NCI-H460 (cell line): ENCODE measurements at regions not wholly inside any gene's neighbourhood (a gene's known extent, or its start where the extent isn't known, plus 50 kb on each side); places are given as distances from the start of the nearest gene placed in this dataset.

Source experiments
- DNase-seq: peaks from one replicate; pipeline ENCODE4 v3.0.0-alpha.2; 2016; ENCODE audit warnings: low read depth; ENCODE audit errors: extremely low read depth

DNA sequence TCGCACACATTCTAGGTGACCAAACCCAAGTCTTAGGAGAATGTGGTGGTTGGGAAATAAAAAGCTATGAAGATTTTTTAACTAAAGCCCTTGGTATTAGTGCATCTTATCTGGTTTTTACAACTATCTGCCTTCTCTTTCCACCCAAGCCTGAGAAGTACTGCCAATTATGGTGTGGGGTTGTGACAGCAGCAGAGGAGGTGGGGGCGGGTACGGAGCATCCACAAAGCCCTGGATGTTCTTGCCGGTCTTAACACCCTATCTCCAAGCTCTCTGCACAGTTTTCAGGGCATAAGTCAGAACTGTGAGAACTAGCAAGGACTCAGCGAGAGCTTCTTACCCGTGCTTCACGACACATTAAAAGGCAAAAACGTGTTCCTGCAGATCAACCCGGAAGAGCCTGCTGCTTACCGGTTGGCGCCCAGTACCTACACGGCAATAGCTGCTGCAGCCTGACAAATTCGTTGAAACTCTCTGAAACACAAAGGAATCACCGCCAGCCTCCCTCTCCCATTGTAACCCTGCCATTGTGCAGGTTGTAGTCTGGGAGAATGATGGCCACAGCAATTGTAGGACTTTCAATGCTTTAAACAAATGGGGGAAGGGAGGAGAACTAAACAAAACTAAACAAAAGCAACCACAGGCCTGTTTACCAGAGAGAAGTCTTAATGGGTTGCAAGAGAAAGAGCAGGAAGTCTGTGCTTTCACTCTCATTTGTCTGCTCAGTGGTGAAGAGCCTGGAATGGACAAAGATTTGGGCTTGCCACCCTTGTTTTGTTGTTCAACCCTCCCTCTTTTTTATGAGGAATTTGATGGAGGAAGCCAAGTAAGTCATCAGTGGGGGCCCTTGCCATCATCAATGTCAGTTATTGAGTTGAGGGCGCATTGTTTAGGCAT lies 461.0 kb upstream of the JARID2 start:
- DNase-seq = no peak

DNA sequence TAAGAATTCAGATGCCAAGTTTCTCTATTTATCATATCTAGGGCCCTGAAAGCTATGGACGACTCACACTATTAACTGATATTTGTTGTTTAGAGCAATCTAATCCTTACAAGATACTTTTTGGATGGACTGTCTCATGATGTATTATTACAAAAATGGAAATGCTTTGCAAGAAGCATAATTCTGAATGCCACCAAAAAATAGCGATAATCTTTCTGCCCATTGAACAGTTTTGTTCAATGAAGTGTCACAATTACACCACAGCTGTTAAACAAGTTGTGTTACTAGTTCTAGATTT lies 460.4 kb upstream of the JARID2 start:
- no peak for DNase-seq

DNA sequence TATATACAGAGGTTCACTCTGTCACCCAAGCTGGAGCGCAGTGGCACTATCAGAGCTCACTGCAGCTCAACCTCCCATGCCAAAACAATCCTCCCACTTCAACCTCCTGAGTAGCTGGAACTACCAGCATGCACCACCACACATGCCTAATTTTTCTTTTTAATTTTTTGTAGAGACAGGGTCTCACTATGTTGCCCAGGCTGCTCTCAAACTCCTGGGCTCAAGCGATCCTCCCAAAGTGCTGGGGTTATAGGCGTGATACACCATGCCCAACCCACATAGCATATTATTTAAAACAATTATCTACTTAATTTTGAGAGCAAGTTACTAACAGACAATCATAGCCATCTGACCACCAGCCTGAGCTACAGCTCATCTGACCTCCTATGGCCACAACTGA lies 459.9 kb upstream of the JARID2 start:
- DNase-seq = no peak

DNA sequence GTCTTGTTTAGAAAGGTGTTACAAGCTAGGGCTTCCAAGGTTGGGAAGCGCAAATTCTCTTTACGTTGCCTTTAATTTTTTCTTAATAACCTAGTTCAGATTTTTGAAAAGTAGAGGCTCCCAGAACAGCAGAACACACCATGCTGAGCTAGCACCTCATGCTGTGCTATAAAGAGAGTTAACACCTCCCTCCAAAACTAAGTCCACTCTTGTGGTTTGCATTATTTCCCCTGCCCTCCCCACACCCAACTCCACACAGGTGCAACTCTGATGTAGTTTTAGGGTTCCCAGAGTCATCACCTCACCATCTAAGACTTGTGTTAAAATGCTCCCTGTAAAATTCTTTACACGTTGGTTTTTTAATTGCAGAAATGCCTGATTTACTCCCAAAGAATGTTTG lies 459.4 kb upstream of the JARID2 start:
- DNase-seq = no peak

GRCh38 chr6:14787250-14787649 lies 458.6 kb upstream of the JARID2 start:
- DNase-seq = no peak

DNA sequence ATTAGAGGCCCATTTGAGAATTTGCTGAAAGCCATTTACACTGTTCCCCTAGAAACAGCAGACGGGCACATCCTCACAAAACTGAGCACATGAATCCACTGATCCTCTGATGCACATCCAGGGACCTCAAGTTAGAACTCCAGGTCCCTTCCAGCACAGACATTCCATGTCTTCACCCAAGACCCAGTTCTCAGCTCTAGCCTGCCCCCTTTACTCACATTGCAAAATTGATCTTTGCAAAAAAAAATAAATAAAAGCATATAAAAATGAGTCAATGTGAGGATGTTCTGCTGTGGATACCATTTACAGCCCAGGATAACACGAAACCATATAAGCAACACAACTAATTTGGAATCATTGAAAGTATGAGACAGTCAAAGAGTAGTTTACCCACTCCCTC lies 458.2 kb upstream of the JARID2 start:
- no peak for DNase-seq

- DNase-seq = no peak
Measured at GRCh38 chr6:14789996-14790395, 455.9 kb upstream of the JARID2 start.

- DNase-seq = no peak
Measured at GRCh38 chr6:14790976-14791375, 454.9 kb upstream of the JARID2 start.

- DNase-seq = no peak
Measured at GRCh38 chr6:14791526-14791925, 454.3 kb upstream of the JARID2 start.

GRCh38 chr6:14792118-14792955 lies 453.5 kb upstream of the JARID2 start:
- DNase-seq = no peak

DNA sequence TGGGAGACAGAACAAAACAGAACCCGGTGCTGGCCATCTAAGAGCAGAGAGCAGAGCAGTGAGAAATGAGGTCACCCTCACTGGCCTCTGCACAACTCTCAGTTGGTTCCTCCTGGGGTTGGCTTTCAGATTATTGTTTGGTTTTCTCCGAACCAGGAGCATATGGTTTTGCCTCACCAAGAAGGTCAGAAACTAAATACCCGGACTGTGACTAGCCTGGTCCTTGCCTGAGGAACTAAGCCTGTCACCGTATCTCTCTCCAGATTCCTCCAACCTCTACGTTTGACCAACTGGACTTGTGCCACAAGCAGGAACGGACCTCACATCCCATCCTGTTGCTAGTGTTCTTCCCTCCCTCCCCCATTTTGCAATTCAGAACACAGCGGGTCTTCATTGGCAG lies 450.4 kb upstream of the JARID2 start:
- no peak for DNase-seq

- peak; percentile 55 for DNase-seq
Measured at GRCh38 chr6:14796974-14797762, 448.7 kb upstream of the JARID2 start.

GRCh38 chr6:14797875-14798593 lies 447.8 kb upstream of the JARID2 start:
- no peak for DNase-seq

DNA sequence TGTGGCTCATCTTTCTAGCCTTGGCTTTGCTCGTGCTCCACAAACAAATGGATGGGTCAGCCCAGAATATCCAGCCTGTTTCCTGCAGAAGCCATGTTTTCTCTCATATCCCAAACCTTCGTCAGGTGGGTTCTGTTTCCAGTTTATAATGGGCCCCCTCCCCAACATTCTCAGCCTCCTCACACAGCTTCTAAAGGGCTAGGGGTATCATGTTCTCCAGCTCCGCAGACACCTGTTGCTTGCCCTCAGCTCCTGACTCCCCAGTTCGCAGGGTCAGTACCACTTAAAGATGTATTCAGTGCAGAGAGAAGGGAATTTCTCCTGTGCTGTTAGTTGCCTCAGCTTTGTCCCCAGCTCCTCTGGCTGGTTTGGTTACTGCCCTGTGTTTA lies 447.3 kb upstream of the JARID2 start:
- no peak for DNase-seq

GRCh38 chr6:14798996-14799588 lies 446.8 kb upstream of the JARID2 start:
- no peak for DNase-seq

DNA sequence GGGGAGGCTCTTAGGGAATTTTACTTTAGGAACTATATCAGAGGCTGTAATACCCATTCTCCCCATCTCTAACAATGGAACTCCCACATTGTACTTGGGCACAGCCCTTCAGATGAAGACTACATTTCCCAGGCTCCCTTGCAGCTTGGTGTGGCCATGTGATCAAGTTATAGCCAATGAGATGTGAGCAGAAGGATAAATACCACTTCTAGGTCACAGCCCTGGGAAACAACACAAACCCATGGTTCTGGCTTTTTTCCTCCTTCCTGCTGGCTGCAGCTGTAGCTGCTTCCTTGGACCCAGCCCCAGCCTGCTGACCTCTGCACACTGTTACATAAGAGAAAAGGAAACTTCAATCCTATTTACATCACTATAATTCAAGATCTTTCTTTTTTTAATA lies 445.9 kb upstream of the JARID2 start:
- no peak for DNase-seq

GRCh38 chr6:14802514-14803160 lies 443.2 kb upstream of the JARID2 start:
- DNase-seq = no peak

DNA sequence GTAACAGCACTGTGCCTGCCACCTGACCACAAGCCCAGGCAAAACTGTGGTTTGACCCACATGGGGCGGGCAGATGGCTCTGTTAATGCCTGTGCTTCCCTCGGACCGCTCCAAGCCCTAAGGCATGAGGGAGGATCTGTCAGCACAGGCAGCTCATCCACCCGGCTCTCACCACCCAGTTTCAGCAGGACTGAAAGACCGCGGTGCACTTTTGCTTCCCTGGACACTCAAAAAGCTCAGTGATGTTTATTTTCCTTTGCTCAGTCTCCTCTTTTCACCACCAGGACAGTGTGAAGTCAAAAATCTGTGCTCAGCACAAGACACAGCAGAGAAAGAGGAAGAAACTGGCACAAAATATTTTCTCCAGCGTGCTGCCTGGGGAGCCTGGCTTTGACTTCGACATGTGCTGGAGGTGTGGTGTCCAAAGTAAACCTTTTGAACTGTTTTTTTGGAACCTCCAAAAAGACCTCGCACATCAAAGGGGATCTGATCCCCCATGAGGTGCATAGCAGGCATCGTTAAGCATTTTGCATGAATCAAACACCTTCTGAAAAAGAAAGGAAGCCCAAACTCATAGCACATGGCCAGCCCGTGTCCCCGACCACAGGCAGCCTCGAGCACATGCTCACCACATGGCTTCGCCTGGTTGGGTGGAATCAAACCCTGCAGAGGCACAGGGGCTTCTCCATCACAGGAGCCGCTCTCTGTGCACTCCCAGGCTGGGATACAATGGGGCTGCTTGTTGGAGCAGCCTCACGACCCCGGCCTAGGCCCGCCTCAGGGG lies 441.7 kb upstream of the JARID2 start:
- DNase-seq = no peak

GRCh38 chr6:14804785-14805210 lies 441.1 kb upstream of the JARID2 start:
- DNase-seq = no peak
